B cell (primary cell): ENCODE measurements at regions not wholly inside any gene's neighbourhood (a gene's known extent, or its start where the extent isn't known, plus 50 kb on each side); places are given as distances from the start of the nearest gene placed in this dataset.
"Not testable (repeated sequence)": the region's sequence is repeated elsewhere in the genome, so short reads cannot be mapped to it uniquely, and the experiment has no call there.

Source experiments
- CTCF ChIP-seq: fragments of 200-600 bp; IDR thresholded peaks from one replicate; pipeline ENCODE4 v1.8.0; 2022; ENCODE audit warnings: antibody characterized with exemption, mild to moderate bottlenecking
- EZH2 ChIP-seq: IDR thresholded peaks from 2 replicates; pipeline ENCODE4 v1.6.1; 2012; ENCODE audit warnings: borderline replicate concordance, low read depth, mild to moderate bottlenecking, moderate library complexity, low read length; ENCODE audit not compliant: insufficient read depth, poor library complexity, severe bottlenecking

GRCh38 chr1:81502705-81503104 is 298.0 kb upstream of the ADGRL2 start:
- not testable (repeated sequence) for TF ChIP-seq CTCF, EZH2
